HEK293 (cell line): ENCODE measurements at regions not wholly inside any gene's neighbourhood (a gene's known extent, or its start where the extent isn't known, plus 50 kb on each side); places are given as distances from the start of the nearest gene placed in this dataset.

ENCODE experiments used
- KLF1 ChIP-seq: fragments of 450-650 bp; formaldehyde crosslinking; IDR thresholded peaks from 2 replicates; pipeline ENCODE4 v1.5.1; 2016; ENCODE audit warnings: missing biosample characterization, missing genetic modification characterization
- SCRT1 ChIP-seq: fragments of 450-650 bp; formaldehyde crosslinking; IDR thresholded peaks from 2 replicates; pipeline ENCODE4 v1.5.1; 2016; ENCODE audit warnings: missing biosample characterization, missing genetic modification characterization, borderline replicate concordance
- YY2 ChIP-seq: fragments of 450-650 bp; formaldehyde crosslinking; IDR thresholded peaks from 2 replicates; pipeline ENCODE4 v1.5.1; 2016; ENCODE audit warnings: missing biosample characterization, missing genetic modification characterization
- ZNF138 ChIP-seq: fragments of 450-650 bp; formaldehyde crosslinking; IDR thresholded peaks from 2 replicates; pipeline ENCODE4 v1.5.1; 2016; ENCODE audit warnings: missing biosample characterization, missing genetic modification characterization, borderline replicate concordance
- ZNF394 ChIP-seq: fragments of 450-650 bp; formaldehyde crosslinking; IDR thresholded peaks from 2 replicates; pipeline ENCODE4 v1.5.1; 2016; ENCODE audit warnings: missing biosample characterization, missing genetic modification characterization, mild to moderate bottlenecking, moderate library complexity, borderline replicate concordance
- ZNF529 ChIP-seq: fragments of 450-650 bp; formaldehyde crosslinking; IDR thresholded peaks from 2 replicates; pipeline ENCODE4 v1.5.1; 2017; ENCODE audit warnings: missing genetic modification characterization, missing biosample characterization; ENCODE audit not compliant: insufficient replicate concordance
- ZNF585B ChIP-seq: fragments of 450-650 bp; formaldehyde crosslinking; IDR thresholded peaks from 2 replicates; pipeline ENCODE4 v1.5.1; 2016; ENCODE audit warnings: missing biosample characterization, missing genetic modification characterization
- ZNF776 ChIP-seq: fragments of 450-650 bp; formaldehyde crosslinking; IDR thresholded peaks from 2 replicates; pipeline ENCODE4 v1.5.0; 2017; ENCODE audit warnings: missing biosample characterization, missing genetic modification characterization, borderline replicate concordance
- TF ChIP-seq, protein P1 (sequence below): fragments of 450-650 bp; formaldehyde crosslinking; IDR thresholded peaks from 2 replicates; pipeline ENCODE4 v1.5.1; 2016; ENCODE audit warnings: missing biosample characterization, missing genetic modification characterization
- TF ChIP-seq, protein P2 (sequence below): fragments of 450-650 bp; formaldehyde crosslinking; IDR thresholded peaks from 2 replicates; pipeline ENCODE4 v1.5.1; 2016; ENCODE audit warnings: missing biosample characterization, missing genetic modification characterization

DNA sequence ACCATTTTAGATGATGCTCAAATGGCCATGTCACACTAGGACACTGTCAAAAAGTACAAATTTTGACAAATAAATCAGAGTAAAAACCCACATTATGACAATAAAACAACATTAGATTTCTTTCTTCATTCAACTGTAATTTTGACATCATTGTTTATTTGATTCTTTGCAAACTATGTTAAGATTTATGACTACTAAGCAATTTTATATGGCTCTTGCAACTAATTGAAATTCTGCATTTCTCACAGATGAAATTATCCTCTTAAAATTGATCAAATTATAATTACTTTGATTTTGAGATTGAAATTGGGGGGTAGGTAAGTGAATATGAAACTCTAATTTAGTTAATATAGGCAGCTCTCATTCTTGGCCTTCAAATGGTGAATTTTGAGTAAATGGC lies 59.8 kb downstream of the ATOH1 start:
- TF ChIP-seq ZNF529 (tag by site-specific recombination) (no peak), KLF1 (tag by site-specific recombination) (no peak), ZNF394 (no peak), YY2 (no peak), ZNF138 (tag by site-specific recombination) (no peak), SCRT1 (tag by site-specific recombination) (no peak), ZNF585B (no peak), ZNF776 (tag by site-specific recombination) (no peak)
- TF ChIP-seq, protein P1, sequence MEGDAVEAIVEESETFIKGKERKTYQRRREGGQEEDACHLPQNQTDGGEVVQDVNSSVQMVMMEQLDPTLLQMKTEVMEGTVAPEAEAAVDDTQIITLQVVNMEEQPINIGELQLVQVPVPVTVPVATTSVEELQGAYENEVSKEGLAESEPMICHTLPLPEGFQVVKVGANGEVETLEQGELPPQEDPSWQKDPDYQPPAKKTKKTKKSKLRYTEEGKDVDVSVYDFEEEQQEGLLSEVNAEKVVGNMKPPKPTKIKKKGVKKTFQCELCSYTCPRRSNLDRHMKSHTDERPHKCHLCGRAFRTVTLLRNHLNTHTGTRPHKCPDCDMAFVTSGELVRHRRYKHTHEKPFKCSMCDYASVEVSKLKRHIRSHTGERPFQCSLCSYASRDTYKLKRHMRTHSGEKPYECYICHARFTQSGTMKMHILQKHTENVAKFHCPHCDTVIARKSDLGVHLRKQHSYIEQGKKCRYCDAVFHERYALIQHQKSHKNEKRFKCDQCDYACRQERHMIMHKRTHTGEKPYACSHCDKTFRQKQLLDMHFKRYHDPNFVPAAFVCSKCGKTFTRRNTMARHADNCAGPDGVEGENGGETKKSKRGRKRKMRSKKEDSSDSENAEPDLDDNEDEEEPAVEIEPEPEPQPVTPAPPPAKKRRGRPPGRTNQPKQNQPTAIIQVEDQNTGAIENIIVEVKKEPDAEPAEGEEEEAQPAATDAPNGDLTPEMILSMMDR (tag by site-specific recombination), result no peak
- TF ChIP-seq, protein P2, sequence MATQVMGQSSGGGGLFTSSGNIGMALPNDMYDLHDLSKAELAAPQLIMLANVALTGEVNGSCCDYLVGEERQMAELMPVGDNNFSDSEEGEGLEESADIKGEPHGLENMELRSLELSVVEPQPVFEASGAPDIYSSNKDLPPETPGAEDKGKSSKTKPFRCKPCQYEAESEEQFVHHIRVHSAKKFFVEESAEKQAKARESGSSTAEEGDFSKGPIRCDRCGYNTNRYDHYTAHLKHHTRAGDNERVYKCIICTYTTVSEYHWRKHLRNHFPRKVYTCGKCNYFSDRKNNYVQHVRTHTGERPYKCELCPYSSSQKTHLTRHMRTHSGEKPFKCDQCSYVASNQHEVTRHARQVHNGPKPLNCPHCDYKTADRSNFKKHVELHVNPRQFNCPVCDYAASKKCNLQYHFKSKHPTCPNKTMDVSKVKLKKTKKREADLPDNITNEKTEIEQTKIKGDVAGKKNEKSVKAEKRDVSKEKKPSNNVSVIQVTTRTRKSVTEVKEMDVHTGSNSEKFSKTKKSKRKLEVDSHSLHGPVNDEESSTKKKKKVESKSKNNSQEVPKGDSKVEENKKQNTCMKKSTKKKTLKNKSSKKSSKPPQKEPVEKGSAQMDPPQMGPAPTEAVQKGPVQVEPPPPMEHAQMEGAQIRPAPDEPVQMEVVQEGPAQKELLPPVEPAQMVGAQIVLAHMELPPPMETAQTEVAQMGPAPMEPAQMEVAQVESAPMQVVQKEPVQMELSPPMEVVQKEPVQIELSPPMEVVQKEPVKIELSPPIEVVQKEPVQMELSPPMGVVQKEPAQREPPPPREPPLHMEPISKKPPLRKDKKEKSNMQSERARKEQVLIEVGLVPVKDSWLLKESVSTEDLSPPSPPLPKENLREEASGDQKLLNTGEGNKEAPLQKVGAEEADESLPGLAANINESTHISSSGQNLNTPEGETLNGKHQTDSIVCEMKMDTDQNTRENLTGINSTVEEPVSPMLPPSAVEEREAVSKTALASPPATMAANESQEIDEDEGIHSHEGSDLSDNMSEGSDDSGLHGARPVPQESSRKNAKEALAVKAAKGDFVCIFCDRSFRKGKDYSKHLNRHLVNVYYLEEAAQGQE (tag by site-specific recombination), result no peak
